A673 (cell line): ENCODE measurements at regions not wholly inside any gene's neighbourhood (a gene's known extent, or its start where the extent isn't known, plus 50 kb on each side); places are given as distances from the start of the nearest gene placed in this dataset.

Experiments
- BruUV-seq: library from RNA; stranded (reverse); fragments of 400-500 nt; replicated peaks from 2 replicates; lab custom pipeline; 2021; lab: Mats Ljungman, UMichigan
- CTCF ChIA-PET: fragments of 300-600 bp; sonication (Branson Sonifier 250); formaldehyde crosslinking; loops from one replicate; lab custom pipeline; 2022; ENCODE audit warnings: antibody characterized with exemption; lab: Charles Lee
- POLR2A ChIA-PET: fragments of 300-600 bp; sonication (Branson Sonifier 250); formaldehyde crosslinking; loops from one replicate; lab custom pipeline; 2022; ENCODE audit warnings: antibody characterized with exemption; ENCODE audit not compliant: low non-redundant PET; lab: Charles Lee
- DNase-seq: peaks from one replicate; pipeline ENCODE4 v3.0.0-alpha.2; 2015; ENCODE audit warnings: low spot score
- H3K27ac ChIP-seq: fragments of 200-600 bp; sonication (generic); 2 replicates; pipeline ENCODE4 v1.5.1; 2016; ENCODE audit warnings: mixed run types, low read depth, mild to moderate bottlenecking, mixed read lengths, antibody characterized with exemption, low read length; ENCODE audit not compliant: poor library complexity, severe bottlenecking
- H3K27me3 ChIP-seq: fragments of 200-600 bp; sonication (generic); replicated peaks from 2 replicates; pipeline ENCODE4 v1.6.1; 2017; ENCODE audit warnings: mixed run types, low read depth, mild to moderate bottlenecking, mixed read lengths, antibody characterized with exemption, low read length; ENCODE audit not compliant: insufficient read depth, poor library complexity
- H3K36me3 ChIP-seq: fragments of 200-600 bp; sonication (generic); 2 replicates; pipeline ENCODE4 v1.6.1; 2016; ENCODE audit warnings: mixed run types, mild to moderate bottlenecking, mixed read lengths, antibody characterized with exemption, low read length; ENCODE audit not compliant: insufficient read depth, poor library complexity, severe bottlenecking
- H3K4me1 ChIP-seq: fragments of 200-600 bp; sonication (generic); 2 replicates; pipeline ENCODE4 v1.6.1; 2017; ENCODE audit warnings: mixed run types, mild to moderate bottlenecking, mixed read lengths, antibody characterized with exemption, low read length; ENCODE audit not compliant: insufficient read depth, poor library complexity, severe bottlenecking
- H3K4me3 ChIP-seq: fragments of 200-600 bp; sonication (generic); 2 replicates; pipeline ENCODE4 v1.5.1; 2016; ENCODE audit warnings: low read depth, mixed run types, mild to moderate bottlenecking, mixed read lengths, low read length; ENCODE audit not compliant: poor library complexity, severe bottlenecking
- H3K9me3 ChIP-seq: fragments of 200-600 bp; sonication (generic); 2 replicates; pipeline ENCODE4 v1.6.1; 2016; ENCODE audit warnings: mixed run types, low read depth, mild to moderate bottlenecking, mixed read lengths, antibody characterized with exemption, low read length; ENCODE audit not compliant: poor library complexity, severe bottlenecking
- CTCF ChIP-seq: fragments of 300-800, 200-600 bp; sonication (generic); conservative IDR thresholded peaks from 2 replicates; pipeline ENCODE4 v1.5.1; 2017; ENCODE audit warnings: low read depth, mild to moderate bottlenecking, antibody characterized with exemption, low read length, moderate library complexity, mixed read lengths
- EZH2 ChIP-seq: fragments of 200-600 bp; sonication (generic); IDR thresholded peaks from 2 replicates; pipeline ENCODE4 v1.6.1; 2017; ENCODE audit warnings: borderline replicate concordance, low read depth, mild to moderate bottlenecking, mixed read lengths, antibody characterized with exemption, low read length; ENCODE audit not compliant: poor library complexity, severe bottlenecking
- intact Hi-C: fragments of 100-400 bp; cut with micrococcal nuclease; formaldehyde crosslinking; loops from one replicate; pipeline ENCODE4 v1.10.0; 2022; ENCODE audit not compliant: unreplicated experiment

- intact Hi-C loops, result no loop called here
- Histone ChIP-seq H3K36me3 (no peaks in the 10 kb centered on the region), H3K9me3 (no peaks in the 10 kb centered on the region), H3K27me3 (peaks cover 50% of the 10 kb centered on the region), H3K4me3 (no peak overlapping the region), H3K27ac (no peak overlapping the region), H3K4me1 (no peaks in the 10 kb centered on the region)
- BruUV-seq, result no TSS peak
- CTCF ChIA-PET, result no interaction called here
- no peak for DNase-seq
- no peak for TF ChIP-seq EZH2
- no peak for TF ChIP-seq CTCF
- POLR2A ChIA-PET, result interaction anchor here (0.6 kb wide), 1 partner anchor 912 kb away, joined by 9 read pairs; no protein-coding TSS in a partner anchor
These were observed 59.3 kb upstream of the KCNA5 start for GRCh38 chr12:4984344-4984743.

DNA sequence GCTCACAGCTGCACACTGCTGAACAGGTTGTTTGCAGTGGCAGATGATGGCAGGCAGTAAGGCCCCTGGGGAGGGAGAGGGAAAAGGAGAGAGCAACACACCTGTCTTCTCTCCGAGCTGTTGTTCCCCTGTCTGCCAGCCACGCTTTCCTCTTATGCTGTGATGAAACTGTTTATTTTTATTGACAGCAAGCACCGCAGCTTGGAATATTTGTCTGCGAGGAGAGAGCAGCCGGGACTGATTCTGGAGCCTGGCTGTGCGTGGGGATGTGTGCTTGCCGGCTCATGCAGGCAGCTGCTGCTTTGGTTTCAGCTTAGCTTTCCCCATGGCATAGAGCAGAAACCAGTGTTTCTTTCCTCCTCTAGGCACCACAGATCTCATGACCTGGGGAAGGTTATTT lies 58.7 kb upstream of the KCNA5 start:
- intact Hi-C loops, result no loop called here
- CTCF ChIA-PET, result no interaction called here
- BruUV-seq, result no TSS peak
- no peak for DNase-seq
- no peak overlapping the region for H3K27ac ChIP-seq
- H3K36me3 ChIP-seq, result no peaks in the 10 kb centered on the region
- peaks cover 49% of the 10 kb centered on the region for H3K27me3 ChIP-seq
- POLR2A ChIA-PET, result interaction anchor here (0.6 kb wide), 1 partner anchor 913 kb away, joined by 9 read pairs; no protein-coding TSS in a partner anchor
- H3K4me1 ChIP-seq, result no peaks in the 10 kb centered on the region
- H3K9me3 ChIP-seq, result no peaks in the 10 kb centered on the region
- no peak overlapping the region for H3K4me3 ChIP-seq
- TF ChIP-seq EZH2 (no peak), CTCF (no peak)

- H3K4me1 ChIP-seq, result no peaks in the 10 kb centered on the region
- no TSS peak for BruUV-seq
- DNase-seq, result no peak
- no peak for TF ChIP-seq CTCF
- no peak for TF ChIP-seq EZH2
- peaks cover 47% of the 10 kb centered on the region for H3K27me3 ChIP-seq
- no peak overlapping the region for H3K4me3 ChIP-seq
- no peaks in the 10 kb centered on the region for H3K36me3 ChIP-seq
- intact Hi-C loops, result no loop called here
- H3K9me3 ChIP-seq, result no peaks in the 10 kb centered on the region
- no peak overlapping the region for H3K27ac ChIP-seq
- ChIA-PET POLR2A (no interaction called here), CTCF (no interaction called here)
These were observed 57.9 kb upstream of the KCNA5 start for GRCh38 chr12:4985820-4986219.
